Ramos (cell line): ENCODE measurements at regions not wholly inside any gene's neighbourhood (a gene's known extent, or its start where the extent isn't known, plus 50 kb on each side); places are given as distances from the start of the nearest gene placed in this dataset.
"Not testable (repeated sequence)": the region's sequence is repeated elsewhere in the genome, so short reads cannot be mapped to it uniquely, and the experiment has no call there.

ENCODE experiments used
- in situ Hi-C: fragments of 300-500 bp; cut with MboI; formaldehyde crosslinking; loops from one replicate; pipeline ENCODE4 v1.14.3; 2022; ENCODE audit warnings: low sequenced_read_pairs; ENCODE audit not compliant: unreplicated experiment

- in situ Hi-C loops: no loop called here
Measured at GRCh38 chr9:75452512-75452911, 364.2 kb downstream of the OSTF1 start.

GRCh38 chr9:75454043-75454442 is 365.7 kb downstream of the OSTF1 start:
- in situ Hi-C loops: no loop called here

- in situ Hi-C loops: no loop called here
Measured at GRCh38 chr9:75454891-75455290, 366.6 kb downstream of the OSTF1 start.

- in situ Hi-C loops: no loop called here
Measured at GRCh38 chr9:75455444-75455921, 367.2 kb downstream of the OSTF1 start.

GRCh38 chr9:75456698-75457097 is 368.4 kb downstream of the OSTF1 start:
- in situ Hi-C loops: no loop called here

GRCh38 chr9:75457474-75458011 is 369.2 kb downstream of the OSTF1 start:
- in situ Hi-C loops: no loop called here

GRCh38 chr9:75459311-75459710 is 371.0 kb downstream of the OSTF1 start:
- in situ Hi-C loops: not testable (repeated sequence)

GRCh38 chr9:75461183-75461582 is 372.9 kb downstream of the OSTF1 start:
- in situ Hi-C loops: no loop called here

- in situ Hi-C loops: no loop called here
Measured at GRCh38 chr9:75462866-75463265, 374.6 kb downstream of the OSTF1 start.

- in situ Hi-C loops: no loop called here
Measured at GRCh38 chr9:75463871-75464270, 375.6 kb downstream of the OSTF1 start.

- in situ Hi-C loops: no loop called here
Measured at GRCh38 chr9:75464726-75465125, 376.4 kb downstream of the OSTF1 start.

- in situ Hi-C loops: no loop called here
Measured at GRCh38 chr9:75467142-75467541, 378.8 kb downstream of the OSTF1 start.

- in situ Hi-C loops: no loop called here
Measured at GRCh38 chr9:75471549-75472114, 383.3 kb downstream of the OSTF1 start.

- in situ Hi-C loops: no loop called here
Measured at GRCh38 chr9:75482566-75482965, 394.3 kb downstream of the OSTF1 start.

GRCh38 chr9:75483636-75484035 is 395.3 kb downstream of the OSTF1 start:
- in situ Hi-C loops: no loop called here

- in situ Hi-C loops: no loop called here
Measured at GRCh38 chr9:75487856-75488718, 399.8 kb downstream of the OSTF1 start.

- in situ Hi-C loops: no loop called here
Measured at GRCh38 chr9:75488719-75489110, 400.4 kb downstream of the OSTF1 start.

GRCh38 chr9:75490326-75490725 is 400.1 kb upstream of the PCSK5 start:
- in situ Hi-C loops: no loop called here

- in situ Hi-C loops: no loop called here
Measured at GRCh38 chr9:75491533-75491932, 398.9 kb upstream of the PCSK5 start.

GRCh38 chr9:75499812-75500211 is 390.7 kb upstream of the PCSK5 start:
- in situ Hi-C loops: no loop called here

- in situ Hi-C loops: no loop called here
Measured at GRCh38 chr9:75500479-75500878, 390.0 kb upstream of the PCSK5 start.
